H9 (cell line): ENCODE measurements at regions not wholly inside any gene's neighbourhood (a gene's known extent, or its start where the extent isn't known, plus 50 kb on each side); places are given as distances from the start of the nearest gene placed in this dataset.

Experiments used
- DNase-seq: peaks from one replicate; pipeline ENCODE4 v3.0.0-alpha.2; 2017
- H2AFZ ChIP-seq: one replicate; pipeline ENCODE4 v1.6.1; 2013; ENCODE audit warnings: mild to moderate bottlenecking, low read length, control low read depth, moderate library complexity
- H2AK5ac ChIP-seq: 2 replicates; pipeline ENCODE4 v1.6.1; 2013; ENCODE audit warnings: low read length, control low read depth, mixed read lengths; ENCODE audit not compliant: insufficient read length
- H2BK120ac ChIP-seq: one replicate; pipeline ENCODE4 v1.6.1; 2013; ENCODE audit warnings: low read depth, mild to moderate bottlenecking, low read length, control low read depth, inconsistent platforms; ENCODE audit not compliant: poor library complexity, severe bottlenecking
- H2BK12ac ChIP-seq: 2 replicates; pipeline ENCODE4 v1.6.1; 2013; ENCODE audit warnings: low read length, control low read depth, mixed read lengths, low read depth; ENCODE audit not compliant: insufficient read length
- H2BK15ac ChIP-seq: 2 replicates; pipeline ENCODE4 v1.6.1; 2013; ENCODE audit warnings: low read depth, low read length, control low read depth
- H2BK20ac ChIP-seq: one replicate; pipeline ENCODE4 v1.6.1; 2013; ENCODE audit warnings: low read depth, mild to moderate bottlenecking, low read length, control low read depth, inconsistent platforms; ENCODE audit not compliant: poor library complexity, severe bottlenecking
- H2BK5ac ChIP-seq: 2 replicates; pipeline ENCODE4 v1.6.1; 2013; ENCODE audit warnings: low read length, control low read depth, mixed read lengths; ENCODE audit not compliant: insufficient read length
- H3K14ac ChIP-seq: 2 replicates; pipeline ENCODE4 v1.6.1; 2013; ENCODE audit warnings: low read length, control low read depth; ENCODE audit not compliant: insufficient read depth
- H3K18ac ChIP-seq: 2 replicates; pipeline ENCODE4 v1.6.1; 2013; ENCODE audit warnings: low read depth, mild to moderate bottlenecking, mixed read lengths, low read length, control low read depth; ENCODE audit not compliant: insufficient read length
- H3K23ac ChIP-seq: 2 replicates; pipeline ENCODE4 v1.6.1; 2013; ENCODE audit warnings: low read length, control low read depth, mixed read lengths, low read depth; ENCODE audit not compliant: insufficient read length
- H3K23me2 ChIP-seq: 2 replicates; pipeline ENCODE4 v1.6.1; 2013; ENCODE audit warnings: low read depth, mild to moderate bottlenecking, mixed read lengths, low read length, control low read depth; ENCODE audit not compliant: insufficient read length, poor library complexity, severe bottlenecking
- H3K27ac ChIP-seq: 2 replicates; pipeline ENCODE4 v1.5.1; 2013; ENCODE audit warnings: low read length, control low read depth, mixed read lengths, low read depth; ENCODE audit not compliant: insufficient read length
- H3K27me3 ChIP-seq: 2 replicates; pipeline ENCODE4 v1.6.1; 2013; ENCODE audit warnings: low read length, control low read depth, inconsistent platforms; ENCODE audit not compliant: insufficient read depth
- H3K4ac ChIP-seq: 2 replicates; pipeline ENCODE4 v1.6.1; 2013; ENCODE audit warnings: low read depth, mild to moderate bottlenecking, control low read depth, inconsistent platforms, low read length, moderate library complexity
- H3K4me1 ChIP-seq: 2 replicates; pipeline ENCODE4 v1.6.1; 2013; ENCODE audit warnings: low read length, control low read depth, inconsistent platforms; ENCODE audit not compliant: insufficient read depth
- H3K4me2 ChIP-seq: 2 replicates; pipeline ENCODE4 v1.6.1; 2013; ENCODE audit warnings: low read length, control low read depth, mixed read lengths; ENCODE audit not compliant: insufficient read length, insufficient read depth
- H3K56ac ChIP-seq: 2 replicates; pipeline ENCODE4 v1.6.1; 2013; ENCODE audit warnings: low read depth, mild to moderate bottlenecking, mixed read lengths, low read length, control low read depth; ENCODE audit not compliant: insufficient read length
- H3K79me1 ChIP-seq: 2 replicates; pipeline ENCODE4 v1.6.1; 2013; ENCODE audit warnings: low read depth, mild to moderate bottlenecking, moderate library complexity, low read length, control low read depth, inconsistent platforms; ENCODE audit not compliant: insufficient read depth, poor library complexity, severe bottlenecking
- H3K79me2 ChIP-seq: 2 replicates; pipeline ENCODE4 v1.6.1; 2013; ENCODE audit warnings: low read length, control low read depth, inconsistent platforms; ENCODE audit not compliant: insufficient read depth
- H3K9ac ChIP-seq: 2 replicates; pipeline ENCODE4 v1.6.1; 2013; ENCODE audit warnings: low read length, control low read depth, mixed read lengths; ENCODE audit not compliant: insufficient read length; ENCODE audit errors: extremely low read depth
- H3K9me3 ChIP-seq: one replicate; pipeline ENCODE4 v1.6.1; 2013; ENCODE audit warnings: low read depth, low read length, inconsistent platforms; ENCODE audit not compliant: control insufficient read depth
- H3T11ph ChIP-seq: one replicate; pipeline ENCODE4 v1.6.1; 2013; ENCODE audit warnings: mild to moderate bottlenecking, low read length, control low read depth, inconsistent platforms
- H4K20me1 ChIP-seq: one replicate; pipeline ENCODE4 v1.6.1; 2013; ENCODE audit not compliant: control insufficient read depth, insufficient read length, insufficient read depth
- H4K5ac ChIP-seq: 2 replicates; pipeline ENCODE4 v1.6.1; 2013; ENCODE audit warnings: low read depth, mild to moderate bottlenecking, mixed read lengths, low read length, control low read depth; ENCODE audit not compliant: insufficient read length
- H4K8ac ChIP-seq: replicated peaks from 2 replicates; pipeline ENCODE4 v1.6.1; 2013; ENCODE audit warnings: low read length, control low read depth, mixed read lengths, low read depth; ENCODE audit not compliant: insufficient read length
- H4K91ac ChIP-seq: 2 replicates; pipeline ENCODE4 v1.6.1; 2013; ENCODE audit warnings: low read depth, mild to moderate bottlenecking, moderate library complexity, mixed read lengths, low read length, control low read depth; ENCODE audit not compliant: insufficient read length
- H3K27ac Mint-ChIP-seq, 3 experiments: 2 replicates in 2 of 3; 3 replicates in 1 of 3; pipeline ENCODE4 v1.8.0; 2020 to 2021; ENCODE audit warnings: mixed read lengths in 3 of 3, mild to moderate bottlenecking in 1 of 3, moderate library complexity in 1 of 3
- H3K27me3 Mint-ChIP-seq: 2 replicates; pipeline ENCODE4 v1.8.0; 2021; ENCODE audit warnings: low read depth, mild to moderate bottlenecking, moderate library complexity, mixed read lengths
- H3K36me3 Mint-ChIP-seq, 3 experiments: 2 replicates in 2 of 3; 3 replicates in 1 of 3; pipeline ENCODE4 v1.8.0; 2020 to 2021; ENCODE audit warnings: low read depth in 3 of 3, mixed read lengths in 3 of 3; ENCODE audit not compliant: insufficient read depth in 1 of 3
- H3K4me1 Mint-ChIP-seq, 2 experiments: 2 replicates each; pipeline ENCODE4 v1.8.0; 2020; ENCODE audit warnings: mixed read lengths in 2 of 2
- H3K4me3 Mint-ChIP-seq, 2 experiments: 2 replicates in 1 of 2; 3 replicates in 1 of 2; pipeline ENCODE4 v1.8.0; 2020 to 2021; ENCODE audit warnings: mild to moderate bottlenecking in 2 of 2, mixed read lengths in 2 of 2, moderate library complexity in 1 of 2
- H3K9me3 Mint-ChIP-seq, 2 experiments: 2 replicates in 1 of 2; 3 replicates in 1 of 2; pipeline ENCODE4 v1.8.0; 2020; ENCODE audit warnings: mild to moderate bottlenecking in 2 of 2, mixed read lengths in 2 of 2, moderate library complexity in 1 of 2
- CTCF ChIP-seq: fragments of 200-600 bp; sonication (generic); conservative IDR thresholded peaks from 3 replicates; pipeline ENCODE4 v1.8.0; 2021; ENCODE audit warnings: antibody characterized with exemption, mild to moderate bottlenecking
- whole genome bisulfite sequencing: extraction: QIAGEN DNeasy Blood & Tissue Kit; methylation state at CpG from one replicate; pipeline ENCODE4 v1.1.7; 2013; ENCODE audit warnings: missing lambda C conversion rate, low lambda C conversion rate, mixed read lengths; ENCODE audit not compliant: insufficient read length; ENCODE audit errors: extremely low coverage; 5-methylcytosine and 5-hydroxymethylcytosine counted together

GRCh38 chr13:74715718-74716117 lies 581.5 kb upstream of the KLF12 start:
- no peaks in the 10 kb centered on the region for H3K23me2 ChIP-seq
- H2BK5ac ChIP-seq = no peak overlapping the region
- H3K56ac ChIP-seq = no peak overlapping the region
- no peaks in the 10 kb centered on the region for H3K9me3 ChIP-seq
- H3K4me3 Mint-ChIP-seq = no peak overlapping the region
- H3K79me2 ChIP-seq = no peaks in the 10 kb centered on the region
- H3K14ac ChIP-seq = no peak overlapping the region
- no peak overlapping the region for H4K91ac ChIP-seq
- no peak overlapping the region for H3K27ac ChIP-seq
- peaks cover 0 to 9% of the 10 kb centered on the region in 2 experiments; a peak in 3 of 5 replicates for H3K9me3 Mint-ChIP-seq
- H2BK20ac ChIP-seq = no peak overlapping the region
- H4K8ac ChIP-seq = no peak overlapping the region
- 0 out of 7 replicates have a peak, but pooled peaks cover 0 to 2% (median 2%) of the 10 kb centered on the region in 3 experiments for H3K36me3 Mint-ChIP-seq
- no peaks in the 10 kb centered on the region for H3K27me3 ChIP-seq
- no peak overlapping the region for H3K9ac ChIP-seq
- no peak for DNase-seq
- no peak overlapping the region for H2BK15ac ChIP-seq
- H2BK12ac ChIP-seq = no peak overlapping the region
- H3K4me1 ChIP-seq = no peaks in the 10 kb centered on the region
- no peaks in the 10 kb centered on the region for H3K27me3 Mint-ChIP-seq
- no peak overlapping the region for H2BK120ac ChIP-seq
- TF ChIP-seq CTCF = no peak
- H3K27ac Mint-ChIP-seq = no peak overlapping the region
- H3K18ac ChIP-seq = no peak overlapping the region
- no peak overlapping the region for H3K4ac ChIP-seq
- no peak overlapping the region for H3T11ph ChIP-seq
- H3K4me1 Mint-ChIP-seq = no peaks in the 10 kb centered on the region
- no peak overlapping the region for H3K4me2 ChIP-seq
- H2AFZ ChIP-seq = no peak overlapping the region
- H2AK5ac ChIP-seq = no peak overlapping the region
- H3K79me1 ChIP-seq = no peaks in the 10 kb centered on the region
- no peak overlapping the region for H3K23ac ChIP-seq
- no peak overlapping the region for H4K5ac ChIP-seq
- no CpG with 5 or more reads among the region's 2 CpGs for WGBS
- no peaks in the 10 kb centered on the region for H4K20me1 ChIP-seq
